ENCODE measurements at regions not wholly inside any gene's neighbourhood (a gene's known extent, or its start where the extent isn't known, plus 50 kb on each side); places are given as distances from the start of the nearest gene placed in this dataset.

- no peaks in the 10 kb centered on the region for H3K9me3 ChIP-seq (ENCODE audit: control extremely low read depth in 1 of 3, control insufficient read depth in 2 of 3, insufficient read depth in 1 of 3, low read length in 2 of 3)
- TF ChIP-seq CTCF (IDR thresholded peaks at IDR 0.05) (no peak), EZH2 (IDR thresholded peaks at IDR 0.05; ENCODE audit: borderline replicate concordance, insufficient read depth, low read depth, low read length, poor library complexity, severe bottlenecking) (no peak)
- H3K4me3 Mint-ChIP-seq: no peak overlapping the region
- no peaks in the 10 kb centered on the region for H3K4me1 Mint-ChIP-seq
- no peaks in the 10 kb centered on the region for H4K20me1 ChIP-seq (ENCODE audit: control insufficient read depth, insufficient read depth, low read length, poor library complexity, severe bottlenecking)
- ChIA-PET POLR2A (no interaction called here), CTCF (interaction anchor here (1.1 to 2.7 kb wide), 3 partner anchors 8 to 11 kb away, joined by 5 to 12 read pairs (median 10); no protein-coding TSS in a partner anchor)
- H3K27ac ChIP-seq (ENCODE audit: low read length in 2 of 2): no peak overlapping the region
- DNase-seq: no peak
- H3K4me2 ChIP-seq (replicated peaks; ENCODE audit: low read depth, low read length, poor library complexity, severe bottlenecking): no peak overlapping the region
- ATAC-seq (ENCODE audit: low read depth): no peak
- no peak overlapping the region for H3K27ac Mint-ChIP-seq
- 60% methylated on average over 1 of the region's 1 CpG for WGBS (ENCODE audit: insufficient coverage)
- no peaks in the 10 kb centered on the region for H3K36me3 ChIP-seq (replicated peaks in 1 of 2; ENCODE audit: control extremely low read depth in 1 of 2, control insufficient read depth in 1 of 2, extremely low read depth in 1 of 2, insufficient read depth in 2 of 2, low read length in 1 of 2)
- no peaks in the 10 kb centered on the region for H3K79me2 ChIP-seq (ENCODE audit: control insufficient read depth, insufficient read depth, low read length)
- intact Hi-C loops (cut with micrococcal nuclease): no loop called here
- no peak overlapping the region for H2AFZ ChIP-seq (ENCODE audit: insufficient read depth, low read depth, low read length, poor library complexity, severe bottlenecking)
- H3K27me3 ChIP-seq (replicated peaks in 1 of 4; ENCODE audit: control extremely low read depth in 1 of 4, control insufficient read depth in 3 of 4, insufficient read depth in 4 of 4, low read length in 3 of 4): no peaks in the 10 kb centered on the region
- H3K9me3 Mint-ChIP-seq (ENCODE audit: insufficient read depth): peaks cover 6% of the 10 kb centered on the region
- H3K27me3 Mint-ChIP-seq: no peaks in the 10 kb centered on the region
- no peaks in the 10 kb centered on the region for H3K4me1 ChIP-seq (ENCODE audit: control insufficient read depth in 2 of 2, insufficient read depth in 2 of 2, low read length in 2 of 2)
- no peak overlapping the region for H3K4me3 ChIP-seq (ENCODE audit: control extremely low read depth in 1 of 5, extremely low read depth in 1 of 5, insufficient read depth in 1 of 5, low read depth in 2 of 5, low read length in 4 of 5)
- H3K9ac ChIP-seq (ENCODE audit: low read length): no peak overlapping the region
Measured at GRCh38 chr20:22701679-22702308, 117.4 kb upstream of the FOXA2 start.

- intact Hi-C loops (cut with micrococcal nuclease): no loop called here
- POLR2A ChIA-PET: no interaction called here
- H3K4me3 Mint-ChIP-seq: no peak overlapping the region
Measured at GRCh38 chr20:22703843-22704242, 119.5 kb upstream of the FOXA2 start.

More at GRCh38 chr20:22703843-22704242, 119.5 kb upstream of the FOXA2 start:
- no peaks in the 10 kb centered on the region for H3K4me1 ChIP-seq (ENCODE audit: control insufficient read depth in 2 of 2, insufficient read depth in 2 of 2, low read length in 2 of 2)
- no peak overlapping the region for H3K27ac Mint-ChIP-seq
- ATAC-seq (ENCODE audit: low read depth) (no peak), DNase-seq (no peak)
- H3K4me1 Mint-ChIP-seq: no peaks in the 10 kb centered on the region
- H3K79me2 ChIP-seq (ENCODE audit: control insufficient read depth, insufficient read depth, low read length): no peaks in the 10 kb centered on the region
- no peak overlapping the region for H3K27ac ChIP-seq (ENCODE audit: low read length in 2 of 2)
- peaks cover 6% of the 10 kb centered on the region for H3K9me3 Mint-ChIP-seq (ENCODE audit: insufficient read depth)
- no peaks in the 10 kb centered on the region for H3K36me3 ChIP-seq (replicated peaks in 1 of 2; ENCODE audit: control extremely low read depth in 1 of 2, control insufficient read depth in 1 of 2, extremely low read depth in 1 of 2, insufficient read depth in 2 of 2, low read length in 1 of 2)
- TF ChIP-seq EZH2 (IDR thresholded peaks at IDR 0.05; ENCODE audit: borderline replicate concordance, insufficient read depth, low read depth, low read length, poor library complexity, severe bottlenecking): no peak
- TF ChIP-seq CTCF (IDR thresholded peaks at IDR 0.05): no peak
- H4K20me1 ChIP-seq (ENCODE audit: control insufficient read depth, insufficient read depth, low read length, poor library complexity, severe bottlenecking): no peaks in the 10 kb centered on the region
- H3K4me3 ChIP-seq (ENCODE audit: control extremely low read depth in 1 of 5, extremely low read depth in 1 of 5, insufficient read depth in 1 of 5, low read depth in 2 of 5, low read length in 4 of 5): no peak overlapping the region
- H3K27me3 Mint-ChIP-seq: peaks cover 4% of the 10 kb centered on the region
- no peak overlapping the region for H3K9ac ChIP-seq (ENCODE audit: low read length)
- no peak overlapping the region for H3K4me2 ChIP-seq (replicated peaks; ENCODE audit: low read depth, low read length, poor library complexity, severe bottlenecking)
- CTCF ChIA-PET: interaction anchor here (2.7 kb wide), 1 partner anchor 13 kb away, joined by 10 read pairs; no protein-coding TSS in a partner anchor
- no peaks in the 10 kb centered on the region for H3K27me3 ChIP-seq (replicated peaks in 1 of 4; ENCODE audit: control extremely low read depth in 1 of 4, control insufficient read depth in 3 of 4, insufficient read depth in 4 of 4, low read length in 3 of 4)
- peaks cover 0 to 6% (median 0%) of the 10 kb centered on the region in 3 donors for H3K9me3 ChIP-seq (ENCODE audit: control extremely low read depth in 1 of 3, control insufficient read depth in 2 of 3, insufficient read depth in 1 of 3, low read length in 2 of 3)
- H2AFZ ChIP-seq (ENCODE audit: insufficient read depth, low read depth, low read length, poor library complexity, severe bottlenecking): no peak overlapping the region
